Keratinocyte (primary cell): ENCODE measurements at regions not wholly inside any gene's neighbourhood (a gene's known extent, or its start where the extent isn't known, plus 50 kb on each side); places are given as distances from the start of the nearest gene placed in this dataset.

Source experiments
- DNase-seq: peaks from one replicate; pipeline ENCODE4 v3.0.0-alpha.2; 2011; ENCODE audit warnings: low read depth, missing footprints, low spot score
- FAIRE-seq: peaks from 2 replicates; lab custom pipeline; 2011; peaks lifted over from hg19 to GRCh38; lab: Jason Lieb, UNC
- H2AFZ ChIP-seq: 2 replicates; pipeline ENCODE4 v1.6.0; 2012; ENCODE audit warnings: low read length, control low read depth, inconsistent platforms; ENCODE audit not compliant: control insufficient read depth
- H3K27ac ChIP-seq: 2 replicates; pipeline ENCODE4 v1.5.1; 2011; ENCODE audit warnings: low read length; ENCODE audit not compliant: control insufficient read depth, insufficient read depth
- H3K27me3 ChIP-seq: 3 replicates; pipeline ENCODE4 v1.6.0; 2011; ENCODE audit warnings: low read length; ENCODE audit not compliant: control insufficient read depth, insufficient read depth; ENCODE audit errors: extremely low read depth
- H3K36me3 ChIP-seq, 2 experiments: 2 replicates in 1 of 2; 3 replicates in 1 of 2; pipeline ENCODE4 v1.5.1; 2011; ENCODE audit warnings: low read length in 2 of 2, mild to moderate bottlenecking in 1 of 2; ENCODE audit not compliant: control insufficient read depth in 2 of 2, insufficient read depth in 2 of 2; ENCODE audit errors: extremely low read depth in 1 of 2
- H3K4me1 ChIP-seq: 3 replicates; pipeline ENCODE4 v1.5.1; 2011; ENCODE audit warnings: low read length; ENCODE audit not compliant: control insufficient read depth, insufficient read depth; ENCODE audit errors: extremely low read depth
- H3K4me2 ChIP-seq: 3 replicates; pipeline ENCODE4 v1.6.0; 2011; ENCODE audit warnings: low read depth, low read length; ENCODE audit not compliant: control insufficient read depth, insufficient read depth; ENCODE audit errors: extremely low read depth
- H3K4me3 ChIP-seq, 3 experiments: fragments of 200-600 bp in 1 of 3; sonication (generic) in 1 of 3; 2 replicates in 2 of 3; 3 replicates in 1 of 3; pipeline ENCODE4 v1.5.1; 2011 to 2016; ENCODE audit warnings: low read length in 3 of 3, mild to moderate bottlenecking in 3 of 3, control low read depth in 2 of 3, inconsistent platforms in 1 of 3, low read depth in 1 of 3, mixed read lengths in 1 of 3, mixed run types in 1 of 3, moderate library complexity in 1 of 3; ENCODE audit not compliant: control insufficient read depth in 2 of 3, insufficient read depth in 2 of 3; ENCODE audit errors: extremely low read depth in 1 of 3
- H3K79me2 ChIP-seq: 2 replicates; pipeline ENCODE4 v1.6.0; 2012; ENCODE audit warnings: low read length; ENCODE audit not compliant: control insufficient read depth, insufficient read depth
- H3K9ac ChIP-seq: 3 replicates; pipeline ENCODE4 v1.6.0; 2011; ENCODE audit warnings: low read length; ENCODE audit not compliant: control insufficient read depth, insufficient read depth; ENCODE audit errors: extremely low read depth
- H3K9me1 ChIP-seq: 3 replicates; pipeline ENCODE4 v1.6.0; 2011; ENCODE audit warnings: low read length; ENCODE audit not compliant: control insufficient read depth, insufficient read depth; ENCODE audit errors: extremely low read depth
- H3K9me3 ChIP-seq: 2 replicates; pipeline ENCODE4 v1.5.1; 2012; ENCODE audit warnings: low read depth, low read length; ENCODE audit not compliant: control insufficient read depth
- H4K20me1 ChIP-seq: 3 replicates; pipeline ENCODE4 v1.6.0; 2011; ENCODE audit warnings: low read length; ENCODE audit not compliant: control insufficient read depth, insufficient read depth; ENCODE audit errors: extremely low read depth
- CTCF ChIP-seq, 3 experiments: IDR thresholded peaks in 1 of 3; conservative IDR thresholded peaks in 1 of 3; optimal IDR thresholded peaks in 1 of 3; 2 replicates in 2 of 3; 3 replicates in 1 of 3; pipeline versions ENCODE3 to v1.5.1; 2011; ENCODE audit warnings: low read length in 3 of 3, mild to moderate bottlenecking in 3 of 3, moderate library complexity in 2 of 3, control low read depth in 1 of 3, inconsistent platforms in 1 of 3; ENCODE audit not compliant: insufficient read depth in 2 of 3; ENCODE audit errors: extremely low read depth in 1 of 3
- EZH2 ChIP-seq: IDR thresholded peaks from one replicate; pipeline ENCODE4 v1.6.1; 2012; ENCODE audit warnings: inconsistent platforms, mild to moderate bottlenecking, low read length, moderate library complexity
- dilution Hi-C: fragments of 300-500 bp; cut with MboI; formaldehyde crosslinking; loops from one replicate; pipeline ENCODE4 v1.7.0; 2020; ENCODE audit warnings: low sequenced_read_pairs; ENCODE audit not compliant: extremely low pct_ligation_motif_present

DNA sequence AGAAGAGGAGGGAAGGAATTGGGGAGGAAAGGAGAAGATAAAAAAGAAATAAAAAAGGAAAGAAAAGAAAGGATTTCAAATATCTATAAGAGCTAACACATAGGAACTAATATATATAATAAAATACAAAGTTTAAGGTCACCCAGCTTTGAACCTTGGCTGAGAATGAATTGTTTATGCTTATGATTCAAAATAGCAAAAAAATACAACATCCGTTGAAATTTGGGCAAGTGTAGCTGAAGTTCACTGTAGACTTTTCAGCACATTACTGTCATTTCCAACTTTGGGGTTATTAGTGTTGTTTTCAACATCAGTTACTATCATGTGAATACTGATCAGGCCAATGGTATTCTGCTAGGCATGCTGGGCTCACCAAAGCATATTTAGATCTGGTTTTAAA, 395.2 kb upstream of the INTU start:
- DNase-seq (no peak), FAIRE-seq (no peak)
- Histone ChIP-seq H3K27me3 (no peaks in the 10 kb centered on the region), H3K79me2 (no peaks in the 10 kb centered on the region), H3K4me3 (no peak overlapping the region), H3K9ac (no peak overlapping the region), H4K20me1 (no peaks in the 10 kb centered on the region), H3K4me2 (no peak overlapping the region), H3K36me3 (no peaks in the 10 kb centered on the region), H3K27ac (no peak overlapping the region), H2AFZ (no peak overlapping the region), H3K9me3 (no peaks in the 10 kb centered on the region), H3K4me1 (no peaks in the 10 kb centered on the region), H3K9me1 (no peaks in the 10 kb centered on the region)
- TF ChIP-seq EZH2 (no peak), CTCF (optimal IDR thresholded peaks at IDR 0.05 in 1 of 3, IDR thresholded peaks at IDR 0.05 in 1 of 3, conservative IDR thresholded peaks at IDR 0.05 in 1 of 3; ENCODE audit: extremely low read depth in 1 of 3, insufficient read depth in 2 of 3, low read length in 3 of 3) (no peak)
- dilution Hi-C loops = no loop called here

DNA sequence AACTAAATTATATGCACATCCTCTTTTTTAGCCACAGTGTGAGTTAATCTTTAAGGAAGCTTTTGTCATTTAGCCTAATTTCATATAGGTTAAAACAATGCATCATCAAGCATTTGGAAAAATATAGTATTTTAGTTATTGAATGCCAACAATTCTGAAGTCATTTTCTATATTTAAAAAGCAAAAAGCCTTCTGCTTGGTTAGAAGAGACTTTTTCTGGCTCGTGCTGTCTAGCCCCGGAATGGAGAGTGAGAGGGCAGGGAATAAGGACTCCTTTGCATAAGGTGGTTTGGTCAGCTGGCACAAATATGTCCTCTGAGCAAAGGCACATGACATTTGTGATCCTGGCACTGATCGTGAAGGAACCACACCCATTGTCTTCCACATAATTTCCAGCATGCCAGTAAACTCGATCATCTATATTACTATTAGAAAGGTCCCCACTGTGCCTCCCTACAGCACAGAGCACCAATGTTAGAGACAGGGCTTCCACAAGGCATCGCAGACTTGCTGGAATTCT, 393.7 kb upstream of the INTU start:
- Histone ChIP-seq H3K9ac (no peak overlapping the region), H3K27ac (no peak overlapping the region), H3K4me2 (no peak overlapping the region), H3K9me1 (no peaks in the 10 kb centered on the region), H3K27me3 (no peaks in the 10 kb centered on the region), H3K79me2 (no peaks in the 10 kb centered on the region), H3K36me3 (no peaks in the 10 kb centered on the region), H4K20me1 (no peaks in the 10 kb centered on the region), H2AFZ (no peak overlapping the region), H3K4me3 (no peak overlapping the region), H3K9me3 (no peaks in the 10 kb centered on the region), H3K4me1 (no peaks in the 10 kb centered on the region)
- dilution Hi-C loops = no loop called here
- FAIRE-seq = no peak
- no peak for TF ChIP-seq EZH2
- TF ChIP-seq CTCF (optimal IDR thresholded peaks at IDR 0.05 in 1 of 3, IDR thresholded peaks at IDR 0.05 in 1 of 3, conservative IDR thresholded peaks at IDR 0.05 in 1 of 3; ENCODE audit: extremely low read depth in 1 of 3, insufficient read depth in 2 of 3, low read length in 3 of 3) = no peak
- no peak for DNase-seq
